HL-60 (cell line): ENCODE measurements at regions not wholly inside any gene's neighbourhood (a gene's known extent, or its start where the extent isn't known, plus 50 kb on each side); places are given as distances from the start of the nearest gene placed in this dataset.

Experiments
- POLR2AphosphoS5 ChIP-seq: IDR thresholded peaks from 2 replicates; pipeline ENCODE4 v1.6.1; 2012; ENCODE audit warnings: low read depth
- REST ChIP-seq: IDR thresholded peaks from 2 replicates; pipeline ENCODE4 v1.6.1; 2012; ENCODE audit warnings: low read depth; ENCODE audit not compliant: insufficient replicate concordance
- TF ChIP-seq, protein P1 (sequence below): IDR thresholded peaks from one replicate; pipeline ENCODE4 v1.5.1; 2011; ENCODE audit warnings: low read length, control low read depth, inconsistent platforms; ENCODE audit not compliant: insufficient read depth

GRCh38 chr10:57699944-57700343 is 567.8 kb downstream of the IPMK start:
- TF ChIP-seq, protein P1, sequence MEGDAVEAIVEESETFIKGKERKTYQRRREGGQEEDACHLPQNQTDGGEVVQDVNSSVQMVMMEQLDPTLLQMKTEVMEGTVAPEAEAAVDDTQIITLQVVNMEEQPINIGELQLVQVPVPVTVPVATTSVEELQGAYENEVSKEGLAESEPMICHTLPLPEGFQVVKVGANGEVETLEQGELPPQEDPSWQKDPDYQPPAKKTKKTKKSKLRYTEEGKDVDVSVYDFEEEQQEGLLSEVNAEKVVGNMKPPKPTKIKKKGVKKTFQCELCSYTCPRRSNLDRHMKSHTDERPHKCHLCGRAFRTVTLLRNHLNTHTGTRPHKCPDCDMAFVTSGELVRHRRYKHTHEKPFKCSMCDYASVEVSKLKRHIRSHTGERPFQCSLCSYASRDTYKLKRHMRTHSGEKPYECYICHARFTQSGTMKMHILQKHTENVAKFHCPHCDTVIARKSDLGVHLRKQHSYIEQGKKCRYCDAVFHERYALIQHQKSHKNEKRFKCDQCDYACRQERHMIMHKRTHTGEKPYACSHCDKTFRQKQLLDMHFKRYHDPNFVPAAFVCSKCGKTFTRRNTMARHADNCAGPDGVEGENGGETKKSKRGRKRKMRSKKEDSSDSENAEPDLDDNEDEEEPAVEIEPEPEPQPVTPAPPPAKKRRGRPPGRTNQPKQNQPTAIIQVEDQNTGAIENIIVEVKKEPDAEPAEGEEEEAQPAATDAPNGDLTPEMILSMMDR, result no peak
- TF ChIP-seq POLR2AphosphoS5, result no peak
- TF ChIP-seq REST, result no peak
